Stimulated activated CD4-positive, alpha-beta T cell treated with anti-CD3 and anti-CD28 coated beads, TNF-alpha, amount 100 ng/mL, for 24 hours (primary cell): ENCODE measurements at regions not wholly inside any gene's neighbourhood (a gene's known extent, or its start where the extent isn't known, plus 50 kb on each side); places are given as distances from the start of the nearest gene placed in this dataset.

ENCODE experiments used
- DNase-seq, 3 experiments: peaks; one replicate each; pipeline ENCODE4 v3.0.0-alpha.2; 2020; ENCODE audit warnings: low read depth in 3 of 3

DNA sequence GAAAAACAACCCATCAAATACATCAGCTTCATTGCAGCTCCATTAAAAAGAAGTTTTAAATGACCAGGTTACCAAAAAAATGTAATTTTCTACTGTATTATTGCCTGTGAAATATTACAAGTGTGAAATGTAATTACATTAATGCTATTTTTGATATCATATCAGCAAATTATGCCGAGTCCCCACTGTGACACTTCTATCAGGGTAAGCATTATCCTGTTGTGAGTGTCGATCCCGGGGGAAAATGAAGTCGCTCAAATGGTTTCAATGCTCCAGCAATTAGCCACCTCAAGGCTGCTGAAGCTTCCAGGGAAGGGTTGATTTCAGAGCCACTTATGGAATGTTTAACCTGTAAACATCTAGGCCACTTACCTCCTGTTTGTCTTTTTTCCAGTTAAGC lies 70.4 kb downstream of the RCN1 start:
- DNase-seq, result no peak

DNA sequence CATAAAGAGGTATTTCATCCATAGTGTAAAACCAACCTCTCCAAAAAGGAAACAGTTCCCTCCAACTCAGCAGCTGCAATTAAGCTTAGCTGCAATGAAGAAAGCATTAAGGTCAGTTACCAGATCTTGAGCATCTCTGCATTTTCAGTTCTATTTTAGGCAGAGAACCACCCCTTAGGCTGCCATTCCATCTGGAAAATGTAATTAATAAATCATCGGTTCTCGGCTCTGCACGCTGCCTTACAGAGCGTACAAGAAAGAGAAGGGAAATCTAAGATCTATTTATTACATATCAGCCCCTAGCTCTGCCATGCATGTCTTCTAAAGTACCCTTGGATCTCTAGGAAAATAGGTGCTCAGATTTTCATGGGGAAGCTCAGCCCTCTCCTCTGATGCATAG lies 71.5 kb downstream of the RCN1 start:
- DNase-seq, result no peak

DNA sequence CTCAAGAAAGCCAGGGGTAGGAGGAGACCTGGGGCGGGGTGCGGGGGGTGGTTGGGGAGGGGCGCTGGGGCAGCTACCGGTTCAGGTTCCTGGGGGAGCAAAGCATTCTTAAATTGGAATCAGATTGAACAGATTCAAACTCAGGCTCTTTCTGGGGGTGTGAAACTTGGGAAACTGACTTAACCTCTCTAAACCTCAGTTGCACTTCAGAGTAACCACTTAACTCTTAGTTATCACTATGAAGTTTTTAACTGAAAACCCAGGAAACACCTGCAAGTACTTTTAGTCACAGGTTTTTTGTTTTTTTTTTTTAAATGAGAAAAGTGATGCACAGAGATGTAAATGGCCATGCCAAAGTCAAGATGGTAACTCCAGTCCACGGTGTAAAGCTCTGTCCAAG lies 72.0 kb downstream of the RCN1 start:
- DNase-seq, result no peak

DNA sequence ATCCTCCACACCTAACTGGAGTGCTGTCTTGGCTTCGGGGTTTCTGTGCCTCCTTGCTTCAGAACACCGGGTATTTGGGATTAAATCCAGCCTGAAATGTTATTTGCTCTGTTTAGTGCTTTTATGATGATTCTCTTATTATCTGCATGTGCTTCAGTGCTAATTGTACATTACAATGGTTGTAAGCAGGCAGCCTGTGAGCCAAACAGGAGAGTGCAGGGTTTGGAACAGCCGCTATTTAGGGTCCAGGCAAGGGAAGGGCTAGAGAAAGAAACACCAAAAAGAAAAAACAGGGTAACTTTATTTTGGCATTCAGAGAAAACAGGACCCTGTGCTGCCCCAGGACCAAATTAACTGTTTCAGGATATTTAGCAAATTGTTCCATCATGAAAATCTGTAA lies 72.7 kb downstream of the RCN1 start:
- DNase-seq, result no peak

DNA sequence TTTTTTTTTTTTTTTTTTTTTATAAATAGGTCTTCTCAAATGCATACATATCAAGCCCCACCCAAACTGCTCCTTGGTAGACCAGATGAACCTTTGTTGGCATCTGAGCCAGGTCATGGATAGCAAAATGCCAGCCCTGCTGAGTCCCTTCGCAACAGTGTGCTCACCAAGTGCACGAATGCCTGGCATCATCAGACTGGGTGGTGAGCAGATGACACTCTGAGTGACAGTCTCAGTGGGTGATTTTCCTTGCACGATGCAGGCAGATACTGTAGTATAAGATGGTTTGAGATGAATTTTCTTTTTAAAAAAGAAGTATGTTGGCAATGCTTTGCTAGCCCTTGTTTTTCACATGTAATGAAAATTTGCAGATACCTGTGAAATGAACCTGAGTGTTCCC lies 74.0 kb downstream of the RCN1 start:
- no peak for DNase-seq

DNA sequence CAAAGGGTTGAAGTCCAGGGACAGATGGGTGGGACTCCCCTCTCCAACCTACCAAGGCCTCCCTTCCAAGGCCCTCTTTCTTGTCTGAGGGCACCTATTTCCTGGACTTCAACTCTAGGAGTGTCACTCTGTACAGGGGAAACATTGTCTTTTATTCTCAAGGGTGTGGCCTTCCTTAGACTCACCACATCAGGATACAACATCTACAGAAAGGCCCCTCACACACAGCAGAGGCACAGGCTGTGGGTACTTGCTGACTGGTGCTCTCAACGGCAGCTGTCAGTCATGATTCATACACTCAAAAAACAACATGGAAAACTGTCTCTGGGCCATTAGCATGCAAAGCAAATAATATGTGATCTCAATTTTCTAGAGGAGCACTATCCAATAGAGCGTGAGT lies 78.0 kb downstream of the RCN1 start:
- DNase-seq, result no peak

DNA sequence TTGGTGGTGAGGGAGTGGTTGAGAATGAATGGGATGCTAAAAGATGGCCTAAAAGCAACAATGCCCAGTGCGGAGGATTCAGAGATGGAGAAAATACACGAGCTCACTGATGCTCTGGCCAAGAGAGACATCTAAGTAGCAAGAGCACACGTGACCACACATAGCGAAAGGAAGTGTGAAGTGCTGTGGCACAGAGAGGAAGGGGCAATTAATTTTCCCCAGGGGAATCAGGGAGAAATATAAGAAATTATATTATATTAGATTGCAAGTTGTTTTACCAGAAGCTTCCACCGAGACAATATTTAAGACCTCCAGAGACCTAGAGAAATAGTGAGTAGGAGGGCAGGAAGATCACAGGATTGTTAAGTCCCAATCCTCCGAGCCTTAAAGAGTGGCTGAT lies 80.6 kb downstream of the RCN1 start:
- no peak for DNase-seq

DNA sequence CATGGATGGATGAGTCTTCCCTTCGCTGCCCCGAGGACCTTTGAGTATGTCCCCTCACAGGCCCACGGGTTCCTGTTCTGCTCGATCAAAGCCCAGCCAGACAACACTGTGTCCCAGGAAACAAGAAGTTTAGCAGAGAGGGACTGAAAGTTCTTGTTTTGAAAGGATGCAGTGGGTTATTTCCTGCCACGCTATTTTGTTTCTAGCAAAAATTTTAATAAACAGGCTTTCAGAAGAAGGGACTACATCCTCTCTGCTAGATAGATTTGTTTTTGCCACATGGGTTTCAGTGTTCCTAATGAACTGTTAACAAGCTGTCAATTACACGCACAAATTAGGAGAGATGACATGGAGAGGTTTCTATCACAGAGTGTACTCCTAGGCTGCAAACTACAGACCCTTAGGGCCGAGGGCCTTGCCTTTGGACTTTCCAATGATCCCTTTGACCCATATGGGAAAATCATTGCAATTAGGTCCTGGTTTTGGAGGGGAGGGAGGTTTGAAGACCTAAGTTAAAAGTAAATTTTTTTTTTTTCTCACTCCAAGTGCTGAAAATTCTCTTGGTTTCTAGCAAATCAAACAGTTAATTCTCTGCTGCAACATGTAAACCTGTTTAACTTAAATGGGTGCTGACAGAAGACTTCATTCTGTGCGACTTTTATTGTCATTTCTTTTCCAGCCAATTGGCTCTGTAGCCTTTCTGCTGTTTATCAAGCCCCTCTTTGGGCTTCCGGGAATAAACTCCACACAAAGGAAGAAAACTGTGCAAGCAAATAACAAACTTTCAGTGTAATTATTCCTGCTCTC lies 81.4 kb downstream of the RCN1 start:
- DNase-seq, result no peak

DNA sequence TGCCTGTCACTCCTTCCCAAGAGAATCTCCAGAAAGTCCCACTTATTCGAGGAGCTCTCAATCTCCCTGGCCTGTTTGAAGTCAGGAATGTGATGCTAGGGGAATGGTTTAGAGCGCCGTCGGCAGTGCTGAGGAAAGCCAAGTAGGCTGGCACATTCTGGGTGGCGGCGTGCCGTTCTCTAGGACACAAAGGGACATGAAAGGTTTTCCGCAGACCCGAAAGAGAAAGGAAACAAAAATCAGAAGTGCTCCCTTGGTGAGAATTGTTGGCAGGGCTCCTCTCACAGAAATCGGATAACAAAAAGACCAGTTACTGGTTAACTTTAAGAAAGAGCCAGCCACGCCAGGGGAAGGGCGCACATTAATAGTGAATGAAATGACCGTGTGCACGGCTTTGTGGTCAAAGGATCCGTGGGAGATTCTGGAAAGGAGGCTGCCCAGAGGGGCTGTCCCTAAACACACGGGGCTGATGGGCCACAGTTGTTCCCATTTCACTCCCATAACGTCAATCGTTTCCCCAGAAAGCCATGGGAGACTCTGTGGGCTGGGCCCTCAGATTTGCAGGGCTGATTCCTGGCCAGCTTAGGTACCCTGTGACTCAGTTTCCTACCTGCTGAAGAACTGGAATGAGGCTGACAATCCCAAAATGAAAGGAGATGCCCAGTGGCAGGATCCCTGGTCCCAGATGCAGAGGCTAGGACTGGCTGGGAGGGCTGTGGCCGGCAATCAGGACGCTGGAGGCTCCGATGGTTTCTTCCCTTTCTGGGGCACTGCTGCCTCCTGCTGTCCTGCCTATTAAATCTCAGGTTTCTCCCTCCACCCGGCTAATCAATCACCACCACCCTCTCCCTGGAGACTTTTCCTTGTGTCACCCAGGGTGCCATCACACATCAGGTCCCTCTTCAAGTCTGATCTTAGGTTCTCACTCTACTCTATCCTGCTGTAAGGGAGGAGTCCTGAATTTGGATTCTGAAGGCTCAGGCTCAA lies 82.3 kb downstream of the RCN1 start:
- DNase-seq, result peak in 1 of 3 experiments; percentile 19

DNA sequence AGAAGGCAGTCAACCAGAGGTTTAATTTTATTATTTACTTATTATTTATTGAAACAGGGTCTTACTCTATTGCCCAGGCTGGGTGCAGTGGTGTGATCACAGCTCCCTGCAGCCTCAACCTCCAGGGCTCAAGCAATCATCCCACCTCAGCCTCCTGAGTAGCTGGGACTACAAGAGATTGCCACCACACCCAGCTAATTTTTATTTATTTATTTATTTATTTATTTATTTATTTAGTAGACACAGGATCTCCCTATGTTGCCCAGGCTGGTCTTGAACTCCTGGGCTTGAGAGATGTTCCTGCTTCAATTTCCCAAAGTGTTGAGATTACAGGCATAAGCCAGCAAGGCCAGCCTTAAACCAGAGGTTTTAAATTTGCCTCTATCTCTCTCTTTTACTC lies 83.1 kb downstream of the RCN1 start:
- DNase-seq, result no peak

DNA sequence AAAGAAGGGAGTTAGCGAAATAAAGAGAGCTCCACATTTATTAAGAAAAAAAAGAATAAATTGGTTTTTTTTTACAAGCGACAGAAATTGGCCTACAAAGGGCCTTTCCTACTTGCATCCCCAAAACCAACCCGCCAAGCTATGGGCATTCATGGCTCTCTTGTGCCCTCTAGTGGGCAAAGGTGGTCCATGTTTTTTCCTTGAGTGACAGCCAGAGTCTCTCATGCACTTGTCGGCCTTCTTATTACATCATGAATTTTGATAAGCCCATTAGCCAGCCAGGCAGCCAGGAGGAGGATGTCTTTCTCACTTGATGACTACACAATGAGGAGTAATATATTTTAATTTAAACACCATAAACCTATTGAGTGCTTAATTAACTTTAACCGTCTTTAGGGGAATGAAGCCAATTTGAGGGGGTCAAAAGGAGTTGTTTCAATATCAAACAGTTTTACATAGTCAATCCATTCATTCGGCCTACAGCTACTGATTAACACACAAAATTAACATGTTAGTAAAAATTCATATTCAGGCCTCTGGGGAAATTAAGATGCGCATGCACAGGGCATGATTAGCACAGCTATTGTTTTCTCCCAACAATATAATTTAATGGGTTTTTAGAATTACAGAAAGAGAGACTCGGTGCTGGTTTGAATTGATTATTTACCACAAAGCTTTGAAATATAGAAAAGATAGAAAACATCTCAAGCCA lies 85.5 kb downstream of the RCN1 start:
- DNase-seq, result peak; percentile 58 to 74 (median 64)

DNA sequence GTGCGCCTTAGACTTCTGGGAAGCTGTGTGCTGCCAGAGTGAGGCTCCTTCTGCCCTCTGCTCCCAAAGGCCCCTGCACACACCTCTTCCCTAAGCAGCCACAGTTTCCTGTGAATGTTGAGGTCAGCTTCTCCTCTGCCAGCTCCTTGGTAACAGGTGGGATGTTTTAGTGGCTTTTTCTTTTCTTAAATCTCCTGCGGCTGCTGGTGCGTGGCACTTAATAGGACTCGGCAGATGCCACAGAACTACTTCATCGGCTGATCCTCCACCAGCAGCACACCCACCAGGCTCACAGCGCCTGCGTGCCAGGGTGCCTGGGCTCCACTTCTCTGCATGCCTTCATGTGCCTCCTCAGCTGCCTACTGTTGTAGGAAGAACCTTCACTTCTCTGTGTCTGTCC lies 87.8 kb downstream of the RCN1 start:
- no peak for DNase-seq

DNA sequence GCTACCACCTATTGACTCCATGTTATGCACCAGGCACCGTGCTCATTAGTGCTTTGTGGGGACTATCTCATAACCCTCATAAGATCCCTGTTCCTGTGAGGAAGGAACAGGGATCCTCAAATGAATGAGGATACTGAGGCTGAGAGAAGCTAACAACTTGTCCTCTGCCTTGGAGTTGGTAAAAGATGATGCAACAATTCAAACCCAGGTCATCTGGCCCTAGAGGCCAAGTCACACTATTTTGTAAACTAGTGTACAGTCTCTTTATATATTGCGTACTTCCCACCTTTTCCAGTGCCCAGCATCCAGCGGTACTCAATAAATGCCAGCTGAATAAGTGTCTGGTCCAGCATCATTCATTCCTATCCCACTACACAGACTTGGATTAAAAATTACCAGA lies 92.6 kb downstream of the RCN1 start:
- DNase-seq, result no peak

DNA sequence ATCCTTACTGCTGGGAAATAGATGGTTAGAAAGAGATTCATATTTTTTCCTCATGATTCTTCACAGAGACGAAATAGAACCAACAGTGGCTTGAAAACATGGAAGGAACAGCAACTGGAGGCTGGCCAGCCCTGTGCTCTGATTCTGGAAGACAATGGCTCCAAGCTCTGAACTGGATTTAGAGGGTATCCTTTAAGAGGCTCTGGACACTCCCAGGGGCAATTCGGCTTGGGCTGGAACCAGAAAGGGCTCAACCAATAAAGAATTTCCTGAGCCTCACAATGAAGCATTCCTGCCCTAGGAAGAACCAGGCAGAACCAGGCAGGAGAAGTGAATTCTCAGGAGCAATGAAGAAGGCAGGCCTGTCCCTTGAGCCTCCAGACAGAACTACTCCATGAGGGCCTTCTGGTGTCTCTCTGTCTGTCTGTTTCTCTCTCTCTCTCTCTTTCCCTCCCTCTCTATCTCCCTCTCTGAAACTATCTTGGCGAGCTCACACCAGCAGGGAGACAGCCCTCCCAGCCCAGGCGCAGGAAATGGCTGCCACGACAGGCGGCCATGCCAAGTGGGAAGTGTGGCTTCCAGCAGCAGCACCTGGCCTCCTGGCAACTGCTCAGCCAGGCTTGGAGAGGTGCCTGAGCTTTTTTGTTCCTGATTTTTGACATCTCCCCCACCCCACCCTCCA lies 93.3 kb downstream of the RCN1 start:
- no peak for DNase-seq

DNA sequence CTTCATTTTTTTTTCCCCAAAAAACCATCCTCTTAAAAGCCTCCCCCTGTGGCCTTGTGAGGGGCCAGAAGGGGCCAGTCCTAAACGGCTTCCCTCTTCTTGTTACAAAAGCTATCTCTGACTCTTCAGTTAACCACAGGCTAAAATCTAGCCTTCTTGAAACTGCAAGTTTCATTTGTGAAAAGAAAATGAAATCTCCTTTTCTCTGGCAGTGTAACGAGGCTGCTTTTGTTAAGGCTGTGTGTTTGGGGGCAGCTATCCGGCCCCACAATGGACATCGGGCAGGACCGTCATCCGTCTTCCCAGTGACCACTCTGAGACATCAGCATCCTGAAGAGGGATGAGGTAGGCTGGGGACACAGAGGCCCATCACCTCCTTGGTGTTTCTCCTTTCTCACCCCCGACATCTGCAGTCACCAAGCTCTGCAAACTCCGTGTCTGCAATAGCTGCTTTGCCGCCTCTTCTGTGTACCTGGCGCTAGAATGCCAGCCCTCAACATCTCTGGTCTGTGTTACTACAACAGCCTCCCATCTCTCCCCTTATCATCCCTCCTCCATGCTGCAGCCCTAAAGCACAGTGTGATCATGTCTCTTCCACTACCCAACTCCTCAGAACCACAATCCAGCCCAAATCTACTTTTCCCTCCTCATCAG lies 94.0 kb downstream of the RCN1 start:
- DNase-seq, result no peak

DNA sequence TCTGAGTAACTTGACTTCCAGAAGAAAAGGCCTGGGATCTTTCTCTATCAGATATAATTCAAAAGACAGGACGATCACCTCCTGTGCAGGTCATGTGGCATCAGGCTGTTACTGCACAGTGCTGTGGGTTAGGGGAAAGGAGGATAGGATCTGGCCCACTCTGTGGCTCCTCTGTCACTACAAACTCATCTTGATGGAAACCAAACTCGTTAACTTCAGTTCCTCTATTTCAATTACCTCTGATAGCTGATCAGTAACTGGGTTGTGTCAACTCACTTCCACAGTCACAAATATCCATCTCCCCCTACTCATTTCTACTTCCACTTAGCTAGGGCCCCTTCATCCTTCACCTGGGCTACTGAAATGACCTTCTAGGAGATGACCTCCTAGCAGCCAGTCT lies 95.2 kb downstream of the RCN1 start:
- no peak for DNase-seq

DNA sequence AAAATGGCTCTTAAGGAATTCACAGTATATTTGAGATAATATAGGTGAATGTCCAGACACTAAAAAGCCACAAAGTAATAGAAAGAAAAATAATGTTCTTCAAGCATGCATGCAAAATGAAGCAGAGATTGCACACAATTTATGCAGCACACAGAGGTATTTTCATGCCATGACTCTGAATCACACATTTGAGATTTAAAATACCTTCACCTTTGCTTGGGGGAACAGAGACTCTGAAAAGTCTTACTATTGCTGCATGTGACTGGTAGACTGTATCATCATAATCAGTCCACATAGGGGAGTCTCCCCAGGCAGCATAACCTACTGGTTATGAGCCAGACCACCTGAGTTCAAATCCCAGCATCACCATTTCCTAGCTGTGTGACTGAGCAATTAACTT lies 96.2 kb downstream of the RCN1 start:
- DNase-seq, result no peak

DNA sequence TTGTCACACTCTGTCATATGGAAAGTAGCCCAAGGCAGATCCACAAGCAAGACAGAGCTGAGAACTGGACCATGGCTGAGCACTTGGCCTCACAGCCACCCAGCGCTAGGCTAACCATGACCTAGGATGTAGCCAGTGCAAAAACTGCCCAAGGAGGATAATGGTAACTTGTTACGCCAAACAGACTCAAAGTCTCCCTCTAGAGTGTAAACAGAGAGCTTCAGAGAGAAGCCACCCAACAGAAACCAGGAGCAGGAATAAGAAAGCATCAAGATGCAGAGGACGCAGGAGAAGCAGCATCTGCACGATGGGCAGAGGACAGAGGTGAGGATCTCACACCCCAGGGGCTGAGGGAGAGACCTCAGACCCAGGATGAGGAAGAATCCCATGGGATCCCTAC lies 97.9 kb downstream of the RCN1 start:
- DNase-seq, result no peak

DNA sequence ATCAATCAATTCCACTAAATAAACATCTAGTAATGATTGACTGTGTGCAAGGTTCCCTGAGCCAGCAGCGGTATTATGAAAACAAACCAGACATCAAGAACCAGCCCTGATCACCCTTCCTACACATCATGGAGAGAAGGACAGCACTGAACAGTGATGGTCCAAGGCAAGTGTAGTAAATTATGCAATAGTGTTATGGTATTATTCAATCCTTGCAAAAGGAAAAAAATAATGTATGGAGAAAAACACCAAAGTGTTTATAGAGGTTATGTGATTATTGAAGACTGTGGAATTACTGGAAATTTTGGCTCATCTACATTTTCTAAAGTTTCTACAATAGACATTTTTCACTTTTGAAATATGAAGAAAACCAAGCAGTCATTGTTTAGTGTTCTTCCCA lies 105.3 kb downstream of the RCN1 start:
- no peak for DNase-seq

DNA sequence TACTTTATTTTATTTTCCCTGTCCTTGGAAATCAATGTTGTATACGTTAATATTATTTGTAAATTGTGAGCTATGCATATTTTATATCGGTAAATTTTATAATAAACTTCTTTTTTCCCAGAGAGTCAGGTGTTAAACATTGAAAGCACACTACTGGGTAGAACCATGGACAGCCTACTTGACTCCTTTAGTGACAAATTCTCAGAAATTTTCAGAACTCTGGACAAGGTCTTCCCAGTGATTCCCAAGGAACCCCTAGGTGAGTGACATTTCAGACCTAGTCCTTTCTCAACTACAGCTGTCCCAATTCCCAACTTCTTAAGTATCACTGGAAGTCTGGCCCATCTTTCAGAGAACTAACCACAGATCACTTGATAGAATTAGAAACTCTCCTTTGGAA lies 107.2 kb downstream of the RCN1 start:
- DNase-seq, result no peak

DNA sequence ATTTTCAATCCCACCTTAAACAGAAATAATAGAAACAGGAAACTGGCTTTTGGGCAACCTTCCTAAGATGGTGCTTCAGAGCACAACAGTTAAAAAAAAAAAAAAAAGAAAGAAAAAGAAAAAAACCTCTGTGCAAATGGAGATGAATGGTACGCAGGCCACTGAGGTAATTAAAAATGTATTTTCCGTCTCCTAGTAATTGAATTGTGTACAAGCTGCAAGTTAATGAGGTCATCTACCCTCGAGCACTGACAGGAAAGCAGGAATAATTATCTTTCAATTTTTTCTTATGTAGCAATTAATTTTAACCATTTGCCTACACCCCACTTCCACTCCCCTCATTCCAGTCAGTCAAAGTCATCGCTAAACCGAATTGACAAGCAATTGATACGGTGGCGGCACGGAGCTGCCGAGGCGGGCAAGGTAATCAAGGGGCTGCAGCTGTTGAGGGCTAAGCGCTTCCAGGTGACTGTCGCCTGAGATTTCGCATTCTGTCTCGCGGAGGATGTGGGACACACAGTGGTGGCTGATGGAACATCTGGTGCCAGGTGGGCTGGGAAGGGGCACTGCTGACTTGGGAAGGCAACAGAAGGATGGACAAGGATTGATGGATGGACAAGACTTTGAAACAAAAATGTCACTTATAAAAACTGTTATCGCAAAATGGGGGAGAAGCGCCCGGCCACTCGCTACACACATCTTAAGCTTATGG lies 109.4 kb downstream of the RCN1 start:
- DNase-seq, result no peak
